ENCODE measurements at regions not wholly inside any gene's neighbourhood (a gene's known extent, or its start where the extent isn't known, plus 50 kb on each side); places are given as distances from the start of the nearest gene placed in this dataset.
"Not testable (repeated sequence)": the region's sequence is repeated elsewhere in the genome, so short reads cannot be mapped to it uniquely, and the experiment has no call there.

- H3K4me3 ChIP-seq: no peak overlapping the region
- H3K27me3 ChIP-seq: no peaks in the 10 kb centered on the region
- H3K9me3 ChIP-seq: no peaks in the 10 kb centered on the region
- no peaks in the 10 kb centered on the region for H3K36me3 ChIP-seq
- DNase-seq: no peak
Measured at GRCh38 chr4:104631000-104631399, 136.3 kb upstream of the CXXC4 start.

GRCh38 chr4:104641418-104641817 lies 146.7 kb upstream of the CXXC4 start:
- no peaks in the 10 kb centered on the region for H3K36me3 ChIP-seq
- no peak for DNase-seq
- H3K4me3 ChIP-seq: no peak overlapping the region
- H3K27me3 ChIP-seq: no peaks in the 10 kb centered on the region
- H3K9me3 ChIP-seq: no peaks in the 10 kb centered on the region

DNA sequence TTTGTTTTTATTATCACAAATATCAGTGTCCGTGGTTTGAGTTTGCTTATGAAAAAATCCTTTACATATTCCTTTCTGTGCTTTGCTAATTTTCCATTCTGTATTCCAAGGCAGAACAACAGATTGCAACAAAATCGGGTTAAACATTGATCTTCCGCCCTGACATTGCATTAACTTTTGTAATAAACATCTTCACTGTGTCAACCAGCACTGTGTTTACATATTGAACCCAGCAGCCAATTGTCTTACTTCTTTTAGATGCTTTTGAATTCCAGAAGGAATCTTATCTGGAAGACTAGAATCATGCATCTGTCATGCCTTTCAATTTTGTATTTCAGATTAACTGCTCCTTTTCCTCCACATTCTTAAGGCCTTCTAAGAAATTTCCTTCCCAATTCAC lies 147.8 kb upstream of the CXXC4 start:
- H3K36me3 ChIP-seq: no peaks in the 10 kb centered on the region
- no peak overlapping the region for H3K4me3 ChIP-seq
- no peak for DNase-seq
- no peaks in the 10 kb centered on the region for H3K9me3 ChIP-seq
- no peaks in the 10 kb centered on the region for H3K27me3 ChIP-seq

GRCh38 chr4:104643805-104644204 lies 149.1 kb upstream of the CXXC4 start:
- Histone ChIP-seq H3K9me3 (no peaks in the 10 kb centered on the region), H3K4me3 (no peak overlapping the region), H3K27me3 (no peaks in the 10 kb centered on the region), H3K36me3 (no peaks in the 10 kb centered on the region)
- DNase-seq: no peak

- DNase-seq: no peak
- no peaks in the 10 kb centered on the region for H3K9me3 ChIP-seq
- H3K4me3 ChIP-seq: no peak overlapping the region
- H3K36me3 ChIP-seq: no peaks in the 10 kb centered on the region
- H3K27me3 ChIP-seq: no peaks in the 10 kb centered on the region
Measured at GRCh38 chr4:104649631-104650030, 154.9 kb upstream of the CXXC4 start.

- not testable (repeated sequence) for H3K36me3 ChIP-seq, H3K9me3 ChIP-seq, DNase-seq, H3K27me3 ChIP-seq, H3K4me3 ChIP-seq
Measured at GRCh38 chr4:104662269-104662668, 167.6 kb upstream of the CXXC4 start.

DNA sequence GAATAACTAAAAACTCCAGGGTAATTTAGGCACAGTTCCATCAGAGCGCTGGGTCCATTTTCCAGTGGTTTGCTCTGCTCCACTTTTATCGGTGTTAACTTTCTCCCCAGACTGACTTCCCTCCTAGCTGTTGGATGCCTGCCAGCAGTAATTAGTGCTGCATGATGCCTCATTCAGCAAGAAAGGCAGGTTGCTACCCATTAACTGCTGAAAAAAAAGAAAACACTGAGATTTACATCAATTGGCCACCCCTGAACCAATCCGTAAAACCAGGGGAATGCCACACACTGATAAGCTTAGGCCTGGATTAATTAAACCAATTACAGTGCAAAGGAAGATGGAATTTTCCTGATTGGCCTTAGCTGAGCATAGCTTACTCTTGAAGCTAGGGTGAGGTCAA lies 182.4 kb upstream of the CXXC4 start:
- no peaks in the 10 kb centered on the region for H3K36me3 ChIP-seq
- H3K9me3 ChIP-seq: no peaks in the 10 kb centered on the region
- no peak for DNase-seq
- no peaks in the 10 kb centered on the region for H3K27me3 ChIP-seq
- no peak overlapping the region for H3K4me3 ChIP-seq

- no peaks in the 10 kb centered on the region for H3K36me3 ChIP-seq
- no peak overlapping the region for H3K4me3 ChIP-seq
- H3K27me3 ChIP-seq: no peaks in the 10 kb centered on the region
- no peak for DNase-seq
- H3K9me3 ChIP-seq: no peaks in the 10 kb centered on the region
Measured at GRCh38 chr4:104682311-104682710, 187.6 kb upstream of the CXXC4 start.

- Histone ChIP-seq H3K4me3 (no peak overlapping the region), H3K9me3 (no peaks in the 10 kb centered on the region), H3K27me3 (no peaks in the 10 kb centered on the region), H3K36me3 (no peaks in the 10 kb centered on the region)
- DNase-seq: no peak
Measured at GRCh38 chr4:104693601-104694201, 199.0 kb upstream of the CXXC4 start.

GRCh38 chr4:104716584-104716983 lies 221.9 kb upstream of the CXXC4 start:
- DNase-seq: no peak
- H3K4me3 ChIP-seq: no peak overlapping the region

GRCh38 chr4:104719539-104720230 lies 225.0 kb upstream of the CXXC4 start:
- H3K27me3 ChIP-seq: no peaks in the 10 kb centered on the region
- DNase-seq: no peak
- no peaks in the 10 kb centered on the region for H3K9me3 ChIP-seq
- H3K36me3 ChIP-seq: no peaks in the 10 kb centered on the region
- H3K4me3 ChIP-seq: no peak overlapping the region

More at GRCh38 chr4:104716584-104716983, 221.9 kb upstream of the CXXC4 start:
- H3K27me3 ChIP-seq: no peaks in the 10 kb centered on the region
- H3K36me3 ChIP-seq: no peaks in the 10 kb centered on the region
- no peaks in the 10 kb centered on the region for H3K9me3 ChIP-seq

DNA sequence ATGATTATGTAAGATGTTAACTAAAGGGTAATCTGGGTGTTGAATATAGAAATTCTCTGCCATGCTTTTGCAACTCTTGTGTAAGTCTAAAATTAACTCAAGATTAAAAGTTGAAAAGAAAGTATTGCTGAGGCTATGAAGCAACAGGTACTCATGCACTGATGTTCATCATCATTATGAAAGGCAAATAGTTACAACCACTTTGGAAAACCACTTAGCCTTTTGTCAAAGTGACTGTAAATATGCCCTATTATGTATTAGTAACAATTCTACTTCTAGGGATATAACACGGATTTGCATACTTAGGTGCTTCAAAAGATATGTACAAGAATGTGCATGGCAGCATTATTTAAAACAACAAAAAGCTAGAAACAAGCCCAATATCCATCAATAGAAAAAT lies 227.8 kb upstream of the CXXC4 start:
- no peaks in the 10 kb centered on the region for H3K27me3 ChIP-seq
- no peak overlapping the region for H3K4me3 ChIP-seq
- no peaks in the 10 kb centered on the region for H3K36me3 ChIP-seq
- DNase-seq: no peak
- no peaks in the 10 kb centered on the region for H3K9me3 ChIP-seq

GRCh38 chr4:104726002-104726401 lies 231.3 kb upstream of the CXXC4 start:
- H3K36me3 ChIP-seq: no peaks in the 10 kb centered on the region
- H3K4me3 ChIP-seq: no peak overlapping the region
- no peaks in the 10 kb centered on the region for H3K9me3 ChIP-seq
- H3K27me3 ChIP-seq: no peaks in the 10 kb centered on the region
- no peak for DNase-seq

DNA sequence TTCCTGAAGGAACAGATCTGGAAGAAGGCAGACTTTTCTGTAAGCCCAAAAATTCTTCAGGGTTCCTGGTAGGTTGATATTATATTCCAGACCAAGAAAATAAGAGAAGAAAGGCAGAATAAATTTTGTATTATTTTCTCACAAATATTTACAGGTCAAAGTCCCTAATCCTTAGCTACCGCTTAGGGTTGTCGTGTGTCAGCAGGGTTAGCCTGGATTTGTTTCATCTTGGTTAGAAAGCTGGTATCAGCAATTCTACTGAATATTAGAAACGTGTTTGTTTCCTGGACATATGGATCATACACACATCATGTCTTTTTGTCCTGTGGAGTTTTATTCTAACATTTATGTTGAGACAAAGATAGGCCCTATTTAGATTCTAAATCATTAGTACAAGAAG lies 232.9 kb upstream of the CXXC4 start:
- no peak overlapping the region for H3K4me3 ChIP-seq
- DNase-seq: no peak
- H3K9me3 ChIP-seq: no peaks in the 10 kb centered on the region
- no peaks in the 10 kb centered on the region for H3K36me3 ChIP-seq
- H3K27me3 ChIP-seq: no peaks in the 10 kb centered on the region

GRCh38 chr4:104728380-104729122 lies 233.9 kb upstream of the CXXC4 start:
- no peak overlapping the region for H3K4me3 ChIP-seq
- H3K27me3 ChIP-seq: no peaks in the 10 kb centered on the region
- no peaks in the 10 kb centered on the region for H3K9me3 ChIP-seq
- H3K36me3 ChIP-seq: no peaks in the 10 kb centered on the region
- peak; percentile 15 for DNase-seq

- Histone ChIP-seq H3K36me3 (no peaks in the 10 kb centered on the region), H3K4me3 (no peak overlapping the region), H3K27me3 (no peaks in the 10 kb centered on the region), H3K9me3 (no peaks in the 10 kb centered on the region)
- DNase-seq: no peak
Measured at GRCh38 chr4:104732766-104733165, 238.1 kb upstream of the CXXC4 start.

GRCh38 chr4:104735174-104735573 lies 240.5 kb upstream of the CXXC4 start:
- Histone ChIP-seq H3K4me3 (no peak overlapping the region), H3K36me3 (no peaks in the 10 kb centered on the region), H3K9me3 (no peaks in the 10 kb centered on the region), H3K27me3 (no peaks in the 10 kb centered on the region)
- no peak for DNase-seq

DNA sequence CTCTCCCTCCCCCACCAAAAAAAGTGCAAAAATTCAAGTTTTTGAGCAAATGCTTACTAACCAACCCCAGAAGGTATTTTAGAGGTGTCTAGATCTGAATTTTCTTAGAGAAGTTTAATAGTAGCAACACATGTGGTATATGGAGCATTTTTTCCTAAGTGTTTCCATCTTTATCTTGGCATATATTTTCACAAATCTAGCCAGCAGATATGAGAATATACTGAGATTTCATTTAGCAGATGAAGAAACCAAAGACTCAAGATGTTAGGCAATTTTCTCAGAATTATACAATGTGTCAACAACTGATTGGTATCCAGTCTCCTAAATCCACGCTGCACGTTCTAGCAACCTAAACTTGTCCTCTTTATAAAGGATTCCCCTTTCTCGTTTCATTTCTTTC lies 245.5 kb upstream of the CXXC4 start:
- H3K27me3 ChIP-seq: no peaks in the 10 kb centered on the region
- H3K36me3 ChIP-seq: no peaks in the 10 kb centered on the region
- DNase-seq: no peak
- H3K4me3 ChIP-seq: no peak overlapping the region
- no peaks in the 10 kb centered on the region for H3K9me3 ChIP-seq

Measured in MG63 (cell line).